Neural cell (in vitro differentiated cells): ENCODE measurements at regions not wholly inside any gene's neighbourhood (a gene's known extent, or its start where the extent isn't known, plus 50 kb on each side); places are given as distances from the start of the nearest gene placed in this dataset.

ENCODE experiments used
- H2AFZ ChIP-seq: fragments of 200-600, 300-800 bp; sonication (generic), shearing (Covaris generic); 2 replicates; pipeline ENCODE4 v1.6.0; 2014; ENCODE audit warnings: low read depth, mild to moderate bottlenecking, antibody characterized with exemption, low read length, moderate library complexity
- H3F3A ChIP-seq: fragments of 200-600 bp; shearing (Covaris generic); 2 replicates; pipeline ENCODE4 v1.6.1; 2016; ENCODE audit warnings: mild to moderate bottlenecking, moderate library complexity, mixed read lengths, antibody characterized with exemption, low read length; ENCODE audit not compliant: insufficient read depth, poor library complexity, severe bottlenecking
- H3K27ac ChIP-seq: fragments of 200-600, 300-800 bp; sonication (generic), shearing (Covaris generic); 2 replicates; pipeline ENCODE4 v1.5.1; 2014; ENCODE audit warnings: mild to moderate bottlenecking, low read length, moderate library complexity
- H3K27me3 ChIP-seq: fragments of 300-800, 200-600 bp; sonication (generic), shearing (Covaris generic); 2 replicates; pipeline ENCODE4 v1.6.0; 2014; ENCODE audit warnings: mild to moderate bottlenecking, low read depth, low read length, moderate library complexity; ENCODE audit not compliant: insufficient read depth
- H3K36me3 ChIP-seq: fragments of 300-800, 200-600 bp; sonication (generic), shearing (Covaris generic); 2 replicates; pipeline ENCODE4 v1.5.1; 2014; ENCODE audit warnings: mild to moderate bottlenecking, antibody characterized with exemption, low read length, moderate library complexity; ENCODE audit not compliant: insufficient read depth
- H3K4me2 ChIP-seq: fragments of 300-800, 200-600 bp; sonication (generic), shearing (Covaris generic); 2 replicates; pipeline ENCODE4 v1.6.0; 2014; ENCODE audit warnings: mild to moderate bottlenecking, low read length
- H3K4me3 ChIP-seq: fragments of 300-800, 200-600 bp; sonication (generic), shearing (Covaris generic); 2 replicates; pipeline ENCODE4 v1.5.1; 2014; ENCODE audit warnings: mild to moderate bottlenecking, low read length, moderate library complexity
- H3K79me2 ChIP-seq: fragments of 200-600 bp; shearing (Covaris generic); replicated peaks from 2 replicates; pipeline ENCODE4 v1.6.0; 2014; ENCODE audit warnings: mild to moderate bottlenecking, low read length, moderate library complexity; ENCODE audit not compliant: insufficient read depth
- H3K9ac ChIP-seq: fragments of 300-800, 200-600 bp; sonication (generic), shearing (Covaris generic); 2 replicates; pipeline ENCODE4 v1.6.1; 2016; ENCODE audit warnings: mild to moderate bottlenecking, low read length, mixed read lengths
- H3K9me2 ChIP-seq: fragments of 200-600 bp; shearing (Covaris generic); 2 replicates; pipeline ENCODE4 v1.6.1; 2016; ENCODE audit warnings: mild to moderate bottlenecking, low read length, mixed read lengths; ENCODE audit not compliant: insufficient read depth
- H3K9me3 ChIP-seq: fragments of 200-600, 300-800 bp; sonication (generic), shearing (Covaris generic); 2 replicates; pipeline ENCODE4 v1.6.1; 2016; ENCODE audit warnings: mild to moderate bottlenecking, mixed run types, low read length, moderate library complexity, mixed read lengths
- H4K20me1 ChIP-seq: fragments of 200-600 bp; shearing (Covaris generic); 2 replicates; pipeline ENCODE4 v1.6.1; 2016; ENCODE audit warnings: mild to moderate bottlenecking, mixed run types; ENCODE audit not compliant: insufficient read depth
- EP300 ChIP-seq: fragments of 450-650 bp; conservative IDR thresholded peaks from 2 replicates; pipeline ENCODE4 v1.6.1; 2014; ENCODE audit warnings: antibody characterized with exemption, mild to moderate bottlenecking, moderate library complexity; ENCODE audit not compliant: poor library complexity, severe bottlenecking
- EZH2 ChIP-seq: fragments of 200-600, 300-800 bp; shearing (Covaris generic), sonication (generic); IDR thresholded peaks from 2 replicates; pipeline ENCODE4 v1.6.1; 2014; ENCODE audit warnings: antibody characterized with exemption, low read length, borderline replicate concordance, mild to moderate bottlenecking; ENCODE audit not compliant: insufficient read depth, poor library complexity, severe bottlenecking
- MXI1 ChIP-seq: fragments of 450-650 bp; conservative IDR thresholded peaks from 2 replicates; pipeline ENCODE4 v1.6.1; 2014; ENCODE audit warnings: antibody characterized with exemption, mild to moderate bottlenecking; ENCODE audit not compliant: poor library complexity, severe bottlenecking
- POLR2AphosphoS5 ChIP-seq: IDR thresholded peaks from 2 replicates; pipeline ENCODE4 v1.6.1; 2012
- RAD21 ChIP-seq: fragments of 450-650 bp; conservative IDR thresholded peaks from 2 replicates; pipeline ENCODE4 v1.6.1; 2014; ENCODE audit warnings: antibody characterized with exemption, mild to moderate bottlenecking, moderate library complexity
- REST ChIP-seq: IDR thresholded peaks from 2 replicates; pipeline ENCODE4 v1.6.1; 2012; ENCODE audit warnings: borderline replicate concordance
- TAF1 ChIP-seq: IDR thresholded peaks from 2 replicates; pipeline ENCODE4 v1.6.1; 2012; ENCODE audit warnings: low read depth

- Histone ChIP-seq H3K79me2 (no peaks in the 10 kb centered on the region), H2AFZ (no peak overlapping the region), H3K4me2 (no peak overlapping the region), H3K27me3 (no peaks in the 10 kb centered on the region), H3K9me2 (no peaks in the 10 kb centered on the region), H4K20me1 (no peaks in the 10 kb centered on the region), H3K27ac (no peak overlapping the region), H3K9ac (no peak overlapping the region), H3F3A (no peaks in the 10 kb centered on the region), H3K4me3 (no peak overlapping the region), H3K9me3 (no peaks in the 10 kb centered on the region), H3K36me3 (no peaks in the 10 kb centered on the region)
- TF ChIP-seq REST (no peak), TAF1 (no peak), EP300 (no peak), RAD21 (no peak), EZH2 (no peak), MXI1 (no peak)
These were observed 145.9 kb downstream of the COPS8 start for GRCh38 chr2:237231593-237231992.

GRCh38 chr2:237232166-237232565 lies 146.5 kb downstream of the COPS8 start:
- H3K9me2 ChIP-seq: no peaks in the 10 kb centered on the region
- no peaks in the 10 kb centered on the region for H3K36me3 ChIP-seq
- no peaks in the 10 kb centered on the region for H3K9me3 ChIP-seq
- H3K4me3 ChIP-seq: no peak overlapping the region
- no peak overlapping the region for H3K9ac ChIP-seq
- H3K27ac ChIP-seq: no peak overlapping the region
- no peaks in the 10 kb centered on the region for H3F3A ChIP-seq
- no peaks in the 10 kb centered on the region for H4K20me1 ChIP-seq
- no peak overlapping the region for H3K4me2 ChIP-seq
- no peaks in the 10 kb centered on the region for H3K79me2 ChIP-seq
- H3K27me3 ChIP-seq: no peaks in the 10 kb centered on the region
- H2AFZ ChIP-seq: no peak overlapping the region
- TF ChIP-seq EP300: no peak
- no peak for TF ChIP-seq RAD21
- TF ChIP-seq POLR2AphosphoS5: no peak
- no peak for TF ChIP-seq REST

- Histone ChIP-seq H2AFZ (no peak overlapping the region), H4K20me1 (no peaks in the 10 kb centered on the region), H3K27me3 (no peaks in the 10 kb centered on the region), H3K4me2 (no peak overlapping the region), H3K4me3 (no peak overlapping the region), H3K9me3 (no peaks in the 10 kb centered on the region), H3K79me2 (no peaks in the 10 kb centered on the region), H3K36me3 (no peaks in the 10 kb centered on the region), H3F3A (no peaks in the 10 kb centered on the region), H3K9ac (no peak overlapping the region), H3K27ac (no peak overlapping the region), H3K9me2 (no peaks in the 10 kb centered on the region)
- TF ChIP-seq POLR2AphosphoS5 (no peak), REST (no peak), RAD21 (no peak), EP300 (no peak)
These were observed 148.6 kb downstream of the COPS8 start for GRCh38 chr2:237234268-237234667.
